Cardiac septum (tissue), 1 donor: ENCODE measurements at regions not wholly inside any gene's neighbourhood (a gene's known extent, or its start where the extent isn't known, plus 50 kb on each side); places are given as distances from the start of the nearest gene placed in this dataset.

Source experiments
- DNase-seq: peaks from one replicate; pipeline ENCODE4 v3.0.0-alpha.2; 2020; ENCODE audit warnings: low spot score
- intact Hi-C: fragments of 100-400 bp; cut with DNase I; formaldehyde crosslinking; loops from one replicate; pipeline ENCODE4 v1.14.0; 2022
- donor health status: DM: no; HTN: no; CAD: no.

DNA sequence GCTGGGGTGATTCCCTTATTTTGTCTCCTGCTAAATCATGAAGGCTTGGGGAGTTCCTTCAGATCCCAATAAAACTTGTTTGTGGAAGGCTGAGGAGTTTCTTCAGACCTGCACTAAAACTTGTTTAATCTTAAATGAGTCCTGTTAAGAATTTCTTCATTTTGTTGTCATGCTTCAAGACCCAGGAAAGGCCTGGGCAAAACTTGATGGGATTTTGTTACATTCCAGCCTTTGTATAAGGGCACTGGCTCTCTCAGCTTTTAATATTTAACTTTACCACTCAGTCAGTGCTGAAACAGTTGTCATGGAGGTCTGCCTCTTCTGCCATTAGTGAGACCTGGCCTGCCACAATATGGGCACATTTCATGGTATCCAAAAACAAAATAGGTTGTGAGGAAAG is 699.0 kb downstream of the ETS1 start:
- intact Hi-C loops = no loop called here
- DNase-seq = no peak

DNA sequence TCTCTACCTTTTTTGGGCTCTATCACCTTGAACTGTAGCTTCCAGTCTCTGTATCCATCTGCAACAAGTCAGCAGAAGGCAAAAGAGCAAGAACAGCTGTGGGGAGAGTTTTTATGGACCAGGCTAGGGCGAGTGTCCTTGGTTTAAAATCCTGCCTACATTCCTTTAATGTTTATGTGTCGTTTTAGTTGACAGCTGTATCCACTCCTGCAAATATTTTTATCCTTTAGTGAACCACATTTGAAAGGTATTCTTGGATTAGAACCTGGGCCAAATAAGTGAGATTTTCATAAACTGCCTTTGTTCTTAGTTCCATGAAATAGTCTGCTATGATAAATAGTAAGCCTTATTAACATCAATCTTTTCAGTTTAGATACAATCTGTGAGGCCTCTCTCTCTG is 712.2 kb downstream of the ETS1 start:
- intact Hi-C loops = no loop called here
- DNase-seq = no peak

DNA sequence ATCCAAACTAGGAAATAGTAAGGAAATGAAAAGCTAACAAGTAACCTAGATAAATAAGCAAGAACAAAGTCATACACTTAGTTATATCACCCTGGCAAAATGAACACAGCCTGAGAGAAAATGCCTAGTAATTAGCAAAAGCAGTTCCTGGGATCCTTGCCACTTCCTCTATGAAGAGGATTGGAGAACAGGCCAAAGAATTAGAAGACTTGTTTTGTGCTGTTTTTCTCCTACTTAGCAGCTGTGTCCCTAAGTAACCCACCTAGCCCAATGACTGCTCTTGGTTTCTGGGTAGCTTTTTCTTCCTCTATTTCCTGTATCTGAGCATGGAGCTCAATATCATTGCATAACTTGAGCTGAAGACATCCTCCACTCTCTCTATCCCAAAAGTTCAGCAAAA is 713.9 kb downstream of the ETS1 start:
- intact Hi-C loops = no loop called here
- no peak for DNase-seq

DNA sequence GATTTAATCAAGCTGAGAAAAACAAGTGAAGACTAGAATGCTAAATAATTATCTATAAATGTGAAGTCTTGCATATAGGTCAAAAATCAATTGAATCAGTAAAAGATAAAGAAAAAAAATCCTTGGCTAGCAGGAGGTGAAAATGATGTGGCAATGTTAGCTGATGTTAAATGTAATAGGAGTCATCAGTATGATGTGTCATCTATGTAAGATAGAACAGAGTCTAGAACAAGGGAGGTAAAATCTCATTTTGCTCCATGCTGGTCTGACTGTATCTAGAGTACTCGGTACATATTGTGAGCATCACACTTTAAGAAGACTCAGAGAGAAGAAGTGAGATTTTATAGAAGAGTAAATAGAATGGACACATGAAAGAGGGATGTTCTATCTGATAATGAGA is 721.2 kb downstream of the ETS1 start:
- intact Hi-C loops = no loop called here
- no peak for DNase-seq

DNA sequence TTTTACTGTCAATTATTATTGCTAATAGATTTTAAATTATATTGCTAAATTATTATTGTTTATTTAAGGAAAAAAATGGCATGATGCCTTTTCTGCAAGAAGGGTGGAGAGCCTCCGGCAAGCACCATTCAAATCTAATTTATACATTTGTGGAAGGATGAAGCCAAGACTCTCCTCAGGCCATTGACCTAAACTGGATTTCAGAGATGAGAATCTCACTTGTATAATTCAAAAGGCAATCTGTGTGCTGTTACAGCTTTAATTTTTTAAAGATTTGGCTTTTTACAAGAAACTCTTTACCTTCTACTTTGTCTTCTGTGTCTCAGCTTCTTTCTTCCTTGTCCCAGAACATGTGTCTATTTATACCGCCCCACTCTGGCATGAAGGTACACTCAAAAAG is 722.5 kb downstream of the ETS1 start:
- intact Hi-C loops = no loop called here
- DNase-seq = no peak

DNA sequence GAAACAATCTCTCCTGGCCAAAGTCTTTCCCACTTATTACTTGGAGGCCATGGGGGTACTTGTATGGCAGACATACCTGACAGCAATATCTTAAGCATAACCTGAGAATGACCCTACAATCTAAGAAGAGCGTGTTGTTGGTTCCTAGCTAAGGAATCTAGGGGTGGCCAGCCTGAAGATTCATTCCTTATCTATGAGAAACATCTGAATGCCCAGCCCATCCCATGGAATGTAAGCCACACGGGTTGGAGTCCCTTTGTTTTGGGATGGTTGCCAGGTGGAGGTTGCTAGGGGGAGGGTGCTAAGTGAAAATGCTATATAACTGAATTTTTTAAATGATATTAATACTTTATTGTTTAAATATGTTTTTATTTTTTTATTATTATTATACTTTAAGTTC is 725.0 kb downstream of the ETS1 start:
- DNase-seq = no peak
- intact Hi-C loops = no loop called here

DNA sequence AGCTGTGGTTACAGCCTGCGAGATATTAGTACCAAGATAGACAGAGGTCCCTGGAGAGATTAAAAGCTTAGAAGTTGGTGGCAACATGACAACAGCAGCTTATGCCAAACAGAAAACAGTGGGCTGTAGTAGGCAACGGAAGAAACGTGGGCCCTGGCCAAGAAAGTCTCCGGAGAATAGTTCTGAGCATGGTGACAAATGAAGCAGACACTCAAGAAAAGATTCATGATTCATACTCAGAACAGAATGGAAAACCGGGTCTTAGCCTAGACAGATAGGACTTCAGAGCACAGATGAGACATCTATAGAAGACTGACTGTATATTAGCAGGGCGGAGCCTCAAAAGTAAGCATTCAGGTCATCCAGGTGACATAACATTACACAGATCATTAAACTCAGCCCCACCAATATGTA is 727.4 kb downstream of the ETS1 start:
- DNase-seq = no peak
- intact Hi-C loops = no loop called here

DNA sequence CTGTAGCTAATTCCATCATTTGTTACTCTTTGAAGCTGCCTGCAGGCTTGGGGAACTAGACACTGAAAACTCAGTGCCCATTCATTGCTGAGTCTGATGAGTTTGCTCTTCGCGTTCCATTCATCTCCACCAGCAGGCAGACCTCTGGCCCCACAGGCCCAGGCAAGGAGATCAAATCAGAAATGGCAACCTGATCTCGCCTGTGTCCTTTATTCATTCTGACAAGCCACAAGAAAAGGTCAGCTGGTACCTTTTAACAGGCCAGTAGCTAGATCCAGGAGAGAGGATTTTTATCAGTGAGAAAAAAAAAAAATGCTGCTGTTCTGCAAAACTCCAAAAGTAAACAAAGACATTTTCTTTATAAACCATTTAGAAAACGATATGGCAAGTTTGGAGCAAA is 742.5 kb downstream of the ETS1 start:
- intact Hi-C loops = no loop called here
- DNase-seq = no peak

DNA sequence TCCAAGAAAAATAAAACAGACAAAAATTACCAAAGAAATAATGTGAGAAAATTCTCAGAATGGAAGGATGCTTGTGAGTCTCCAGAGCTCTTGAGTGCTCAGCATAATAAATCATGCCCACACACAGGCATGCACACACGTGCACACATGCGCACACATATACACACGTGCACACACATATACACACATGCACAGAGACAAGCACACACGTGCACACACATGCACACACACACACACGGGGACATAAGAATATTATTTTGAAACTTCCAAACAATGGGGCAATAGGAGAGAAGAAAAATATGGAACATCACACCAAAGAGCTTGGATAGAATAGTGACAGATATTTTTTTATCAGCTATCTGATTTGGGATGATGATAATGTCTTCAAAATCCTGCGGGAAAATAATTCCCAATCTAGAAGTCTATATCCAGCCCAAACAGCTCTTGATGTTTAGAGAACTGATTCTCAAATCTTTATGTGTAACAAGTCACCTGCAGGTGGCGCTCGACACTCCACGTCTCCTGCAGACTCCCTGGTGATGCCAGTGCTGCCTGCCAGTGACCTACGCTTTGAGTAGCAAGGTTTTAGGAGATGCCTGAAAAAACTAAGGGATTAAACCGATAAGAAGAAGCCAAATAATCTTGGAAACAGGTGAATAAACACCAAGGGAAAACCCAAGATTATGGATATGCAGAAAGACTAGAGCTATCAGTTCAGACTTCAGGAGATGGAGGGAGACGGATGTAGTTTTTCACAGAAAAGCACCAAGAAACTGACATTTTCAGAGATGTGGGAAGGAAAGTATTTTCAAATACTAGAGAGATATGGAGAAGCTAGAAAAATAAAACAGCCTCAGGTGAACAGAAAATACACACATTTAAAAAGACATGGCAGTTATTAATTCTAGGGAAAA is 743.6 kb downstream of the ETS1 start:
- intact Hi-C loops = no loop called here
- DNase-seq = no peak

DNA sequence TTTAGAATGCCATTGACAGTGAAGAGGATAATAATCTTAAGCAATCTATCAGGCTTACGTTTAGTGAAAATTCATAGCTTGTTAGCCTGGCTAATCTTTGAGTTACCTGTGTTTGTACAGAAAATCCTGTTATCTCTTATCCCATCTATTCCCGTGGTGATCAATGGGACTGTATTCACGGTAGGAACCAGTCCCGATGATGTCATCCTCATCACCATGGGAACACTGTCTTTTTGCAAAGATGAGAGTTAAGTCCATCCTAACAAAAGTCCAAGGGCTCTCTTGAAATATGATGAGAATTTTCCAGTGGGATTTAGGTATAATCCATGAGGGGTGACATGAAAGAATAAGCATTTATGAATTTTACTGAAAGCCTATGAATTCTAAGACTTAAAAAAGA is 762.2 kb downstream of the ETS1 start:
- no peak for DNase-seq
- intact Hi-C loops = no loop called here

DNA sequence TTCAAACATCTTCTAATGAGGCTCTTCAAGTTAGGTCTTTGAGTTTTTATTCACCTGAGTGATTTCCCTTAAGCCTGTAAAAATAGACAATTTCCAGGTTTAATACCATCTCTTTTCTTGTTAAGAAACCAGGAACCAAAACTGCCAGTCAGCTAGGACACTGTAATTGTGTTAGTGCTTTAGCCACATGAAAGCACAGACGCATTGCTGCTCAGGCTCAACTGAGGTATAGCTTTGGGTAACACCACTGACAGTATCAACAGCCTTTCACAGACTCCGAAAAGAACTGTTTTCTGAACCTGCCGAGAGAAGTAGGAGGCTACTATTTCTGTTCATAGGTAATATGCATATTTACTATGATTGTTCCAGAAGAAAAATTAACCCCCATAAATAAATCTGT is 768.7 kb downstream of the ETS1 start:
- intact Hi-C loops = no loop called here

DNA sequence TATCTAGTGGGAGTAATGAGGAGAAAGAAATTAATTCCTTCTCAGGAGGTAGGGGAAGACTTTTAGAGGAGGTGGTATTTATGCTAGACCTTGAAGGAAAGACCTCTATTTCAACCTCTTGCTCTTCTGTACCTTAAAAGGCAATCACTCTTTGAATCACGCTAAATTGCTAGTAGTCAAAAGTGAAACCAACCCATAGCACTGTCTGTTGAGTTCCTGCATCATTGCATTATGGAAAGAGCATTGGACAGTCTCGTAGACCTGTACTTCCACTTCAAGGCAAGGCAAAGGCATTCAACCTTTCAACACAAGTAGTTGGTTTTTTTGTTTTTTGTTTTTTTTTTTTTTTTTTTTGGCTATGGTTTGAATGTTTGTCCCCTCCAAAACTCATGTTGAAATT is 770.4 kb downstream of the ETS1 start:
- no peak for DNase-seq
- intact Hi-C loops = no loop called here

More for the DNA sequence above, 768.7 kb downstream of the ETS1 start:
- no peak for DNase-seq

DNA sequence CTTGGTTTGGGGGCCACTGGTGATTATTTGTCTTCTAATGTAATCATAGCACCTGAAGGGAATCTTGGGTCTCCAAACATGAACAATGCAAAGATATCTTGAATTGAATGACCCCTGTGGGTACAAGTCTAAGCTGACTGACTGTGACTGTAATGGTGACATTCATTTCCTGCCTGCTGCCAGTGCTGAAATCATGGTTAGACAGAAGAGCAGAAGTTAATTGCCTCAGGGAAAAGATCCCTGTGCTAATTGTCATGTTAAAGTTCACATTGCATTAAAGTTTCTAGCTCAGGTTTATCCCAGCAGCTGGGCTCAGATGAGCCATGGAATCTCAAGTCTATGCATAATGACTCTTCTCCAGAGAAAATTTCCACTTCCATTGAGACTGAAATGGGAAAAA is 772.0 kb downstream of the ETS1 start:
- DNase-seq = no peak
- intact Hi-C loops = no loop called here

DNA sequence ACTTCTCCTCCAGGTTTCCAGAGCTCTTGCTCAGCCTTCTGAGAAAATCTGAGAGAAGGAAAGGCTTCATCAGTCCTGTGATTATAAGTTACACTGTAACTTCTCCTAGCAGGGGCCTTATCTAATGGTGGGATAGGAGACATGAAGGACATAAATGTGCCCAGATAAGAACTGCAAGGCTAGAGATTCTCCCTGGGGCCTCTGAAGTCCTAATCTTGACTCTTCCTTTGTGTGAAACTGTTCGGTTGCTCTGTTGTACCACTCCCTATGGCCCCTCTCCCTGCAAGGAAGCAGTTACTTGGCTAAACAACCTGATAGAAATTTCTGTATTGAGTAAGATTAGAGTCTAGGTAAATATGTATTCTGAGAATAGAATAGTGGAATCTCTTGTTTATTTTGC is 780.9 kb downstream of the ETS1 start:
- intact Hi-C loops = no loop called here
- DNase-seq = no peak

DNA sequence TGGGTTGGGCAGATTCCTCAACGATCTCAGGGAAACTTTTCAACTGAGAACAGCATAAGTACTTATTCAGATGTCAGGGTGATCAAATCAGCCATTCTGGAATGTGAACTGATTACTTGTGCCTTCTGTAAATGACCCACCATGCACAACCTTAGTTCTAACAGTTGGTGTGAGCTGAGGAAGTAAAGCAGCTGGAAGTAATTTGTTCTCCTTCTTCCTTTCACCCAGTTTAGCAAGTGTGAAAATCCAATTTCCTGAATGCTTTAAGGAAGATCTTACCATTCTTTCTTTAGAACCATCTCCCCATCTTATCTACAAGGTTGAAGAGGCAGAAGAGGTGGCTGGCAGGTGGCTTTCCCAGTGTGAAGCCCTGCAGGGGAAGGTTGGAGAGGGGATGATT is 781.6 kb downstream of the ETS1 start:
- intact Hi-C loops = no loop called here
- no peak for DNase-seq

DNA sequence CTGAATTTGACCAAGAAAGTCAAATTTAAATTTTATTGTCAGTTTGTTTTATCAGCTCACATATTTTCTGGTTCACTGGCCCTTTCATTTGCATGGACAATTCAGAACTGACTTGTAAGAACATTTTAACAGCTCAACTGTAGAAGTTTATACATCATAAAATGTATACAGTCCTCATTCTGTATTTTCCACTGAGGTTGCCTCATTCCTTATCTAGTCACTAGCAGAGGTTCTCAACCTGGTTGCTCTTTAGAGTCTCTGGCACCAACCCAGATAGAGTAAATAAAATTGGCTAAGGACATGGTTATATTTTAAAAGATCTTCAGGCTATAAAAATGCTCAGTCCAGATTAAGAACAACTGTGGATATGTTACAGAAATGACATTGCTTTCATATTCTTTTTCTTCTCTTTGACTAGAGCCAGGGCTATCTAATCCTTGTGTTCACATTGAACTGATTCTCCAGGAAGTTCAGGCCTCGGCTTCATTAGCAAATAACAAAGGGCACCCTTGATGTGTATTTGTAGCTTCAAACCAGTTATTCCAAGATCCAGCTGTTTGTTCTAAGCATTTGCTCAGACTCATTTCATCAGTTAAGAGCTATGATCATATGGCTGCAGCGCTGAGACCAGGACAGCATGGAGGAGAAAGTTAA is 782.5 kb downstream of the ETS1 start:
- intact Hi-C loops = no loop called here
- no peak for DNase-seq

DNA sequence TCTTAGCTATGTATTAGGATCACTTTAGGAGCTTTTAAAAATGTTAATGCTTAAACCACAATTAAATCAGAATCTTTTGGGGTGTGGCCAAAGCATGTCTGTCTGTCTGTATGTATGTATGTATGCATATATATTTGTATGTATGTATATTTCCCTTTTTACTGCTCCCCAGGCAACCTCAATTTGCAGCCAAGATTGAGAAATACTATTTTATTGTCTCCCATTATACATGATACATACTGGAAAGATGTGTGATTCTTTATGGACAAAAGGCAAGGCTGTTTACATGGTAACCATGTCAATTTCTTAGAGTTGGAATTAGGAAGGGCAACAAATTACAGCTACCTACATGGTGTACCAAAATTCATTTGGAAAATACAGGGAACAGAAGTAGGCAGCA is 783.6 kb downstream of the ETS1 start:
- intact Hi-C loops = no loop called here
- DNase-seq = no peak

DNA sequence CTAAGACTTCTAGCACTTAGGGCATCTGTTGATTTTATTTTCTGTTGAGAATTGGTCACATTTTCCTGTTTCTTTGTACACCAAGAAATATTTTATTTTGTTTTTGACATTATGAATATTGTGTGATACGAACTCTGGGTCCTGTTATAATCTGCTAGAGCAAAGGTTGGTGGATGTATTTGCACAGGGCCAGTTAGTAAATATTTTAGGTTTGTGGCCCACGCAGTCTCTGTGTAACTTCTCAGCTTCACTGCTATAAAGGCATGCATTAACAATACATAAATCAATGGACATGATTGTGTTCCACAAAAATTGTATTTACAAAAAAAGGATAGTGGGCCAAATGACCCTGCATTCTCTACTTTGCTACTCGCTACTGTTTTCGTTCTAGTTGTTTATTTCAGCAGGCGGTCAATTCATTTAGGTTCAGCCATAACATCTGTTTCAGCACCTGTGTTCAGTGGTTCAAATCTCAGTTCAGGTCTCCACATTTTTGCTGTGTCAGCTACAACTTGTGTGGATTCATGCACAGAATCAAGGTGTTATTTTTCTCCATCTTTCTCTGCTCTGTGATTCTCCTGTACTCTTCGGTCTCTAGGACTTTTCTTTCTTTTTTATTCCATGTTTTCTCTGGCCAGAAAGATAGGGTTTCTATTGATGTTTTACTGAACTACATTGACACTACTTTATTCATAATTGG is 786.2 kb downstream of the ETS1 start:
- intact Hi-C loops = no loop called here
- no peak for DNase-seq

DNA sequence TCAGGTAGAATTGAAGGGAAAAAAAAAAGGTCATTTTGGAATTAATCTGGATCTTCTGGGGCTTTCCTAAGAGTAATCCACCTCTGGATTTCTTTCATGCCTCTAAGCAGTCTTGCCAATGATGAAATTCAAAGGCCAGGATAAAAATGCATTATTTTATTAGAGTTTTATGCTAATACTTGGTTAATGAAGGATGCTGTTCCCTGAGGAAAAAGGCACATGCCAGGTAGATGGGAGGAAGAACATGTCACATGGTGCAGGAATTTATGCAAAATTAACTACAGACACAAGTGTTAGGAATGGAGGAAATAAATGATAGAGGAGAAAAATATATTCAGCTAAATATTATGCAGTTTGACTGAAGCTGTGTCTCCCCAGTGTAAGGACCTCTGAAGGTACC is 792.0 kb downstream of the ETS1 start:
- DNase-seq = no peak
- intact Hi-C loops = no loop called here

DNA sequence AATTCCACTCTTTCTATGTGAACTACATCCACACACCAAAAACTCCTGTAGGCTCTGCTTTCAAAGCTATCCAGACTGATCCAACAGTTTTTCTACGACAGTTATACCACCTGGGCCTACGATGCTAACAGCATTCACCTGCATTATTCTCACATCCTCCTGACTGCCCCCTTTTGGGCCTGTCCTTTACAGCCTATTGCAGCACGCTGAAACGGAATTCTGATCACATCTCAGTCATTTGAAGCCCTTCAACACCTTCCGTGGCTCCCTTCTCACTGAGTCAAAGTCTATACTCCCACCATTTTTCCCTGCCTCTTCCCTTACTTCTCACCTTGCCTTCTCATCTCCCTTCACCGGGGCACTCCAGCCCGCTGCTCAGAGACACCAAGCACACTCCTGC is 791.3 kb upstream of the KIRREL3 start:
- DNase-seq = no peak
- intact Hi-C loops = no loop called here

DNA sequence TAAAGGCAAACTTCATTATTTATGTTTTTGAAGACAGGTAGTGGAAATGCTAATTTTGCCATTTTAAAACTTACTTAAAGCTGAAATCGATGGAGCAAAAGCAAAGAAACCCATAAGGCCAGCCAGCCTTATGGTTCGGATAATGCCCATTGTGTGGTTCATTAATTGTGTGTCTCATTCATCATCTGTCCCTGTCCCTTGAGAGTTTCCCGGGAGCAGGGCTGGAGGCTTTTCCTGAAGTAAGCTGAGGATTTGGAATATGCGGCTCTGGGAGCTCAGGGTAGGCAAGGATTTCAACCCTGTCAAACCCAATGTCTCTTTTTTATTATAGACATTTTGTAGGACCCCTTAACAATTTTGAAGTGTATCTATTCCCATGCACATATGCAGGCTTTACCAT is 790.0 kb upstream of the KIRREL3 start:
- intact Hi-C loops = no loop called here
- no peak for DNase-seq
